IPS DF 4.7 (cell line): ENCODE measurements at regions not wholly inside any gene's neighbourhood (a gene's known extent, or its start where the extent isn't known, plus 50 kb on each side); places are given as distances from the start of the nearest gene placed in this dataset.

Experiments used
- DNase-seq: peaks from one replicate; pipeline ENCODE4 v3.0.0-alpha.2; 2013; ENCODE audit warnings: low spot score; ENCODE audit errors: extremely low read depth

DNA sequence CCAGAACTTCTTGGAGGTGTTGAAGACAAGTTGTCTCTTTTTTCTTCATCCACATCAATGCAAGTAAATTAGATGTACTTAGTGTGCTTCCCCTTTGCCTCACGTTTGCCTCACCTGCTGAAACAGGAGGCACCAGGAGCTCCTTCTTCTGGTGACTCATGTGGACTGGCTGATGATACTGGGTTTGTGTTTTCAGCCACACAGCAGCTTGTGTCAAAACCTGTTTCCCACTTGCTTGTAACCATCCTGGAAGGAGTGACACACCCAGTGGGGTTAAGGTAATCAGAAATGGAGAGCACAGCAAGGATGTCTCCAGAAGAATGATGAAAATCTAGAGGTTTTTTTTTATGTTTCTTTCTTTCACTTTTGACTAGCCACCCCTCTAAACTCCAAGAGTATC is 143.3 kb upstream of the RBMS3 start:
- no peak for DNase-seq

DNA sequence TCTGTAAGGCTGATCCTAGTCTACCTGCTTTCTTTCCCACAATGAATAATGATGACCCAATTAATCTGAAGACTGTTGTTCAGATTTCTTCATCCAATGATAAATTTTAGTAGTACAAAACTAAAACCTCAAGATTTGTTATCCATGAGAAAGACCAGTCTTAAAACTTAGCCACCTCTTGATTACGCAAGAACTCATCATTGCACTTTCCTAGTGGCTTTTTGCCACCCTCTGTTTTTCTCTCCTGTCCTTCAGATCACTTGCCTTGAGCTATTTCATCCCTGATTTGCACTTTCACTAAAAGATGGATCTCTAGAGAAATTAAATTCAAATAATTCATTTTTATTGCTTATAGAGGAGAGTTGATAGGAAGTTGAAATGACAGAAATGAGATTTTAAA is 142.7 kb upstream of the RBMS3 start:
- DNase-seq = no peak

DNA sequence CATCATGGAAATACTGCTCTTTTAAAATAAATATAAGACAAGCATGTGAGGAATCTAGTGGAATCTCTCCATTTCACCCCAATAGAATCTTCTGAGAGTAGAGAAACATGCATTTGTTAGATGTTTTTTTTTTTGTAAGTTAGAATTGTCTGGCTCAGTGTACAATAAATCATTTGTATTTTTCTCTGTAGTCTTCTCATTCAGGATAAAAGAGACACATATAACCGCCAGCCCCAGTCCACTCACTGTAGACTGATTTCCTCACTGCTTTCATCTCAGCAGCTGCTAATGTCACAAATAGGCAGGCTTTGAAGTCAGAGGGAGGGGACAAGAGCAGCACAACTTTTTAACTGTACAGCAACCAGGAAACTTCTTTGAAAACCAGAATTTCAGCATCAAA is 140.2 kb upstream of the RBMS3 start:
- no peak for DNase-seq

DNA sequence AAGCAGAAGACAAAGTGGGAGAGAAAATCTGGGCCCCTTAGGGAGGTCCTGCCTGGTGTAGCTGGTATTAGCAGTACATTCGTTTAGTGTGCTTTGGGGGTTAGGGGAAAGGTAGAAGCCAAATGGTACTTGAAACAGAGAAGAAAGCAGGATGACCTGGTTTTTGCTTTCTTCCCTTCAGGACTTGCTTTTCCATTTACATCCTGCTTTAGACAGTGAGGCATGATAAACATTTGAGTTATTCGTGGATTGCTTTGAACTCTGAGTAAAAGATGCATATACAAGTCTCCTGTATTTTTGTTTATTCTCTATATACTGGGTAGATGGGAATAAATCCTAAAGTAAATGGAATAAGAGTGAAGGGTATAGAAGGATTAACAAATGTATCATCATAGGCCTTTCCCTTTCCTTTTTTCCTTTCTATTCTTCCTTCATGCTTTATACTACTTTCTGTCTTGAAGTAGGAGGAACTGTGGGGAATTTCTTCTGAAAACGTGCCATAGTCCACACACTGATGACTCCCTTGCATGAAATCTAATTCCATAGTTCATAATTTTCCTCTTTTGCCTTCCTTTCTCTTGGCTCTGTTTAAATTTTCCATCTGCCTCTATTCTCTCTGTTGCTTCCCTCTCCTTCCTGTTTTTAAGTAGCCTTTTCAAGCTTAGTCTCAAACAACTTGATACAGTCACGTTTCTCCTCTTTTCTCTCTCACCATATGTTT is 139.5 kb upstream of the RBMS3 start:
- DNase-seq = no peak

DNA sequence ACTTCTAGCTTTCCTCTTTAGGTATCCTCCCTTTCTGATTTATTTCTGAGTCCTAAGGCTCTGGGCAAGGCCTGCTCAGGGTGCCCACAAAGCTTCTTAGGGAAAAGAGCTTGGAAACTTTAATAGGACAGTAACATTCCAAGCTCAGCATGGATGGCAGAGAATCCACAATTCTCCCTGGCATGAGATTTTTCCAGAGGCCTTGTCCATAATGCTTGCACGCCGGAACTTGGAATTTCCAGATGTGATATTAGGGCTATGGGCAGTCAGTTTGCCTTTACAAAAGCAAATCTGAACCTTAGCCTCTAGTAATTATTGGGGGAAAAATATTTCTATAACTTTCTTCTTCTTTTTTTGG is 139.0 kb upstream of the RBMS3 start:
- no peak for DNase-seq

DNA sequence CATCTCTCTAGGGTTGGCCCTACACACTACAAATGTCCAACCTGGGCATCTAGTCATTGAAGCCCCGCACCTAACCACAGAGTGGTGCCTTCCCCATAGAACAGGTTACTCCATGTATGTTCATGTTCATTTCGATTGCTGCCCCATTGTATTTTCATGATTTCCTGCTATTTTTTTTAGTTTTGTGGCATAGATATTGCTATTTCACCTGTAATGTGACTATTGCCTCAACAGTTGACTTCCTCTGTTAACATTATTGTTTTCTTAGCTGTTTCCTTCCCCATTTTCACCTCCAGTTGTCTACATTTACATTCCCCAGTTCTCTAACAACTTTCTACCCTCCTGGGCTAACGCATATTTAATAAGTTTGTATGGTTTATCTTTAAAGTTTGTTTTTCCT is 137.7 kb upstream of the RBMS3 start:
- no peak for DNase-seq

DNA sequence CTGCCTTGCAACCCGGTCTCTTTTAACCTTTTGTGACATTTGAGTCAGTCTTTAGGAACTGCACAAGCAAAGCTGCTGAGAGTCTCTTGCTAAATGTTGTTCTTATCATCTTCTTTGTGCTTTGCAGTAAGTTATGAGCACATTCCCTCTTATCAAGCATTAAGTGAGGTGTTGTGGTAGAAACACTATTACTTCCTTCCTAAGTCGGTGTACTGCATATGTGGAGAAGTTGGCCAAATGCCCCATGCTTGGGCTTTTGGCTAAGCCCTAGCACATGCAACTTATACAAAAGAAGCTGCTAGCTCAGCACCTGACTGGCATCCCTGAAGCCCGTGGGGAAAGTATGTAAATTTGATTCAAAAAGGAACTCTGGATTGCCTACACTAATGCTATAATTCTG is 136.5 kb upstream of the RBMS3 start:
- no peak for DNase-seq

DNA sequence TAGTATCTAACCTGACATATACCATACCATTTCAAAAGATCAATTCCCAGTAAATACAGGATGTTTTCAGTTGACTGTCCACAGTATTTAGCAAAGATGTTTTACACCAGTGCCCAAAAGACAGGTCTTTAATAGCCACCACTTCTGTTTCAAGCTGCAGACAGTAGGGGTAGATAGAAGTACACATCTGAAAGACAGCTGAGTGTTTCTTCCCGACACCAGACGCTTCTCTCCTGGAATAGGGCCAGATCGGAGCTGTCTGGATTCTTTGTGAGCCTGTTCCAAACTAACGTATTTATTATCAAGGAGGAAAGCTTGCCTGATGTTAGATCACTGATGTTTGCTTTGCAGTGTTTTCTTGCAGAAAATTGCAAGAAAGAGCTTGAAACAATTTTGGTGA is 136.1 kb upstream of the RBMS3 start:
- DNase-seq = no peak

DNA sequence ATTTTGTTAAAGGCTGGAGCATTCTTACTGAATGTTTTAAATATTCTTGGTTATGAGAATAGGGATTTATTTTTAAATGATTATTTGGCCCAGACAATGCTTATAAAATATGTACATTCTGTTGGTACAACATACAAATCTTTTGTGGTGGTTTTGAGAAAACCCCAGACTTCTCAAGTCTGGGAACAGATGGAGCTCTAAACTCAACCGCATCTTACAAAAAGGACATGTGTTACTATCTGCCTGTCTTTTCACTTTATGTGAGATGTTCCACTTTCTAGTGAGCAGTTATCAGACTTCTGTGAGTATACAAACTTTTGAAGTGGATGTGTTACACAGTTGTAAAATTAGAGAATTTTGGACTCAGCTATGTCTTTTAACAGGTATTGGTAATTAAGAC is 135.5 kb upstream of the RBMS3 start:
- DNase-seq = no peak

DNA sequence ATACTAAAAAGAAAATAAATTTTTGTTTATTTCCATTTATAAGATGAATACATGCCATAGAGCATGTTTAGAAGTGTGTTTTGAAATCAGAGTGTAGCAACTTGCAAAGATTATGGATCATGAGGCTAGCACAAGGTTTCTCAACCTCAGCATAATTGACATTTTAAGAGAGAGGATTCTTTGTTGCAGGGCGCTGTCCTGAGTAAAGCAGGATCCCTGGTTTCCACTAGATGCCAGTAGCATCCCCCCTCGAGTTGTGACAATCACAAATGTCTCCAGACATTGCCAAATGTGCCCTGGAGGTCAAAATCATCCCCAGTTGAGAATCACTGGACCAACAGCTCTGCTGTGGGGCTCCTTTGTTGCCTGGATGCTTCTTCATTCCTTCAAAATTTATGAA is 128.5 kb upstream of the RBMS3 start:
- no peak for DNase-seq

DNA sequence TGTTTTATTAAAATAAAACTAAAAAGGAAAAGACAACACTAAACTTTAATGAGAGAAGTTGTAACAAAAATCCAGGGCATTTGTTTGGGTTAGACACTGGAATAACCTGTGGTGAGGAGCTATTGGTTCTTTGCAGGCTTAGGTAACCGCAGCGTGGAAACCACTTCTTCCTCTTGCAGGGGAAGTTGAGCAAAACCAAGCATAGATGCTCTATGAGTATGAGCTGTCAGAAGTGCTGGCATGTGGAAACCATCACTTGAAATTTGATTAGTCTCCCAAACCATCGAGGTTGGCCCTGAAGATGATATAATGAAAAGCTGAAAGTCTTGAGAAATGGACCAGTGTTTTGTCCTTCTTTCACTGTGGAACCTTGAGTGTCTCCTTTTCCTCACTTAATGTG is 127.1 kb upstream of the RBMS3 start:
- no peak for DNase-seq

DNA sequence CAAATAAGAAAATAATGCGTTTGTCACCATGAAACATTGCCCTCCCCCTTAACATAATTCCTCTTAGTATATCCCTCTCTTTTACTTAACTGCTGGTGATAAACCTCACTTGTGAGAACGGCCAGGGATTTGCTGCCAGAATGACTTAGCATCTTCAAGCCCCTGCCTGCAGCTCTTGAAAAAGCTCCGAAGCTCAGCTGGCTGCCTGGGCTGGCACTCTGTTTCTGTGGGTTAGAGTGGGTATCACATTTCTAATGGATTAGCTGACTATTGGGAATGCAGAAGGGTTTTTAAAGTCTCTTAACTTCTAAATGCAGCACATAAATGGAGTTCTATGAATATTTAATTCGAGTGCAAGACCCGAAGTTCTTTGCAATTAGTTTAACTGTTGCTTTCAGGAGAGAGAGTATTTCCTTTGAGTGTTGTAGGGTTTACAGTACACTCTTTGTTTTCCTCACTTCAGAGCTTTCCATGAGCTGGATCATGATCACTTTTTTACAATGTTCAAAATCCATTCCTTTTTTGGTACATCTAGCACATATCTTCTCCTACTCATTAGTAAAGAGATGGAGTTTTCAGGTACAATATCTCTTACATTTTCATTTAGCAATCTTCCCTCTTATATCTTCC is 124.7 kb upstream of the RBMS3 start:
- DNase-seq = no peak

DNA sequence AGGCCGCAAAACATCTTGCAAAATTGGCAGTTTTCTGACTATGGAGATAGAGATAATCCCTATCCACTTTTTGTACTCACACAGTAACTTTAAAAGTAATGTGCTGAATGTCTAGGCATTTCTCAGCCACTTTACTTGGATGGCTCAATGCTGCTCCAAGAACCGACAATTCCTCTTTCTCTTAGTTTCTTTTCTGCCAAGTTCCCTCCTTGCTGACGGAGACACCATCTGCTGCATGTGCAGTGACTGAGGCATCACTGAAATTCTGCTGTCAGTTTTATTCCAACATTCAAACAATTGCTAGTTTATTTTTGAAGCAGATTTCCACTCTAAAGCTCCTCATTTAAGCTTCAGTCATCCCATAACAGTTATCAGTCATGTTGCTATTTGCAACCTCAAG is 116.0 kb upstream of the RBMS3 start:
- DNase-seq = no peak

DNA sequence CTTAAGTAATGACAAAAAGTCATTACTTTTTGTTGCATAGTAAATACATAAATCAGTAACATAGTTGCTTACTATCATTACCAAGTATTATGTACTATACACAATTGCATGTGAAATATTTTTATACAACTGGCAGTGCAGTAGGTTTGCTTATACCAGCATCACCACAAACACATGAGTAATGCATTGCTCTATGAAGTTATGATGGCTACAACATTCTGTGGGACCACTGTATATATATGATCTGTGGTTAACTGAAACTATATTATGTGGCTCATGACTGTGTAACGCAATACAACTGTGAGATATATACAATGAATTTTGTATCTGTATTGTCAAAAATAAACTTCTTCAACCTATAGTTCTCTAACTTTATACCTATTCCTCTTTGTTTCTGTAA is 113.7 kb upstream of the RBMS3 start:
- DNase-seq = no peak

DNA sequence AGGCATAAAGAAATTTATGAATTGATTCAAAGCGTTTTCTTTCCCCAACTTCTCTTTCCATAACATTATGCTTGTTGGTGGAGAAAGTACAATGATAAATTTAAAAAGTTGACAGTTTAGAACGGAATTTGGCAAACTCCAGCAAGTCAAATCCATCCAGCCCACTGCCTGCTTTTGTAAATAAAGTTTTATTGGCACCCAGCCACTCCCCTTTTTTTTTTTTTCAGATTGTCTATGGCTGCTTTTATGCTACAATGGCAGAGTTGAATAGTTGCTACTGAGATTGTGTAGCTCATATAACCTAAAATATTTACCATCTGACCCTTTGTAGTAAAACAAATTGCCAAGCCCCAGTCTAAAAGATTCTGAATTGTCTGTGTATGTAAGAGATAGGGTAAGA is 112.8 kb upstream of the RBMS3 start:
- no peak for DNase-seq

DNA sequence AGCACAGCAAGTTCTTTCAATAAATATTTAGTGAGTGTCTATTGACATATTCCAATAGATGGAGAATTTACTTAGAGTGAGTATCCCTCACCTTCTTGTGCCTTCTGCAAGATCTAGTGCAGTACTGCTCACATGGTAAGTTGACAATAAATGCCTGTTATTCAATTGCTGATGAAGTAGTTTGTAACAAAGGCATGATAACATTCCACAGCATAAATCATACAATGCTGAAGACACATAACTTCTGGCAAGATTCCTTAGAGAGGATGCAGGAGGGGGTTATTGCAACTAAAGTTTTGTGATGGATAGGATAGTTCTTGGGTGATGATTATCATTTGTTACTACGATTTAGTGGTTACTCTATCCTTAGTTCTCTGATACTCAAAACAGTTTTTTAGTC is 112.2 kb upstream of the RBMS3 start:
- no peak for DNase-seq

DNA sequence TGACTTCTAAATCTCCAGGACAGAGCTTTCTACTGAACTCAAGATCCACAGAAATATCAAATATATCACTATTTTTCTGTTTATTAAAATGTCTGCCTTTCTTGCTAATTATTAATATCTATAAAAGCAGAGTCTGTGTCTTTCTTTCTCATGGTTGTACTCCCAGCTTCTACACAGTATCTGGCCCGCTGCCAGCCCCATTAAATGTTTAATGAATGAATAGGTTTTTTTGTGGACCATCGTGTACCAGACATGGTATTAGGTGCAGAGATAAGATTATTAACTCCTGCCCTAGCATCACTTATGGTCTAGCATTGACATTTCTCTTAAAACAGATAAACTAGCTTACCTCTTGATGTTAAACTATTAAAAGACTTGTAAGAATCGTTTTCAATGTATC is 111.4 kb upstream of the RBMS3 start:
- DNase-seq = no peak

DNA sequence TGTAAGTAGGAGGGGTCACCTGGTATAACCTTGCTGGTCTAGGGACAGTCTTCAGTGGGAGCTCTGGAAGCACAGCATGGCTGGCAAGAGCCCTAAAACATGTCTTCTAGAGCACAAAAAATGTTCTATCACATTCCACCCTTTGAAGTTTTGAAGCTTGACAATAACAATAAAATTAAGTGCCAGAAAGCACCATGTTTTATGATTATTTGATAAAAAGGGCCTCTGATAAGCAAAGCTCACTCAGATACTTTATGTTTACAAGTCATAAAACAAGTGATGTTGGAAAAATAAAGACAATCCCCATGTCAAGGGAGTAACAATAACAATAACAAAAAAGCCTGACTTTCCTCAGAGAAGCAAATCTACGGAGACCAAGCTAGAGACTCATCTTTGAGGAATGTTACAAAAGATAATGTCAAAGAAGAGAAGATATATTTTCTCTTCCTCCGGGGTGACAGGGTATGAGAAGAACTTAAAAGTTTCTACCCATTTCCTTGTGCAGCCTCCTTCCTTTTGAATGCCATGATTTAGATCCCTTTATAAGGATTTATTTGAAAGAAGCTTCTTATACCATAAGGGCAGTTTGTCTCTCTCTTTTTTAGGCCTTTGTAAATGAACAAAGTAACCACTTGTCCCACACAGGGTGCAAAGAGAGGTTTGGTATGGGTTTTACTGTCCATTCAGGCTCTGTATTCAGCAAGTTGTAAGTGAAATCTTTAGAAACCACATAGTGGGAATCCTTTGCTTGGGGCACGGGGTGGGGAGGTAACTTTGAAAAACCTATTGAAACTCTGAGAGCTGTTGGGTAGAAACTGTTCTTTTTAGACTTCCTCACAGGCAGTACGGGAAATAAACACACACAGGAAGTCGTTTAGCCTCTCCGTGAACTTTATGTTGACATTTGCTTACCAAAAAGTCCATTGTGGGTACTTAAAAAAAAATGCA is 109.6 kb upstream of the RBMS3 start:
- DNase-seq = no peak

DNA sequence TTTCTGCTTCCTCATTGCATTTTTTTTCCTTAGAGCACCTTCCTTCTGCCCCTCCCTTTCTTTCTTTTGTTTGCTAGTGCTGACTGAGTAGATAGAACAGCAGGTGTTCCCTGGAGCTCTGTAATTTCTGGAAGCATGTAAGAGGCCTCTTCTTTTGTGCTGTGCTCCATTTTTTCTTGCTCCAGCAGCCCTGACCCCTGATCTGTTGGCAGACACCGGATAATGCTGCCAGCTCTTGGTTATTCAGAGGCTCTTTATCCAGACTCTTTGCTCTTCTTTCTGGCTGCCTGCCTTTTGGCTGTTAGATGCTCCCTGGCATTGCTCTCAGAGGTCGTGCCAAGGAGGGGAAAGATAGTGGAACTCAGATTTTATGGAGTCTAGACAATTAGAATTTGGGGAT is 104.4 kb upstream of the RBMS3 start:
- DNase-seq = no peak

DNA sequence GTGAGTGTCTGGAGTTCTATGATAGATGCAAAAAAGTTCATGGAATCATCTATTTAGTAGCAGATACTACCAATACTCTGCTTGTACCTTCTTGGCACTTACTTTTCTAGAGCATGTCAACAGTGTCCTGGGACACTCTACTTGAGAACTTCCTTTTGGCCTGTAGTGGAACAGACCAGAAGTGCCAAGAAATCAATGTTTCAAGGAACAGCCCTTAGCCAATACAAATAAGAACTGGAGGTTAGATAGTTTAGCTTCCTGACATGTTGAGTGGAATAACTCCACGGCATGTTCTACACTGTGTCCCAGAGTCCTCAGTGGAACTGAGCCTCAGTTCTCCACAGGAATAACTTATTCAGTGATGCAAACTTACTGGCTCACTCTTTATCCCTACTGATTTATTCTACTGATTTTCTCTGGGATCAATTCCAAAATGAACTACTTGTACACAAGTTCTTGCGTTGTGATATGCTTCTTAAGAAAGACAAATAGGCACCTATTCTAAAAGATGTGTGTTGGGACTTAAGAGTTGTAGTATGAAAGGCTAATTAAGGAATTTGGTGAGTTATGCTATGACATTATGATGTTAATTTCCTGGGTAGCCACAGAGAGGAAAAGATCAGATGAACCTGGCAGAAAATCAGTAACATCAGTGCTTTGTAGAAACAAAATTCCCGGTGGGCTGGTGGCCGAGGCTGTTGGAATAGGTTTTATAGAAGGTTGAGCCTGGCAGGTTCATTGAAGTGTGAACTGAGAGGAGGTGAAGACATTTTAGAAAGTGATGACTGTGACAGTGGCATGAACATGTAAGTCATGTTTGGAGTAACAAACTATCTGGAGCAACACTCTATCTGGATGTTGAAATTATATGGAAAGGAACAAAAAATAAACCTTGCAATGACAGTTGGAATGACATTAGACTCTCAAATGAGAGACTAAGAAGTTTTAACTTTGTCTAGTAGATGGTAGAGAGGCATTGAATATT is 101.8 kb upstream of the RBMS3 start:
- DNase-seq = no peak

DNA sequence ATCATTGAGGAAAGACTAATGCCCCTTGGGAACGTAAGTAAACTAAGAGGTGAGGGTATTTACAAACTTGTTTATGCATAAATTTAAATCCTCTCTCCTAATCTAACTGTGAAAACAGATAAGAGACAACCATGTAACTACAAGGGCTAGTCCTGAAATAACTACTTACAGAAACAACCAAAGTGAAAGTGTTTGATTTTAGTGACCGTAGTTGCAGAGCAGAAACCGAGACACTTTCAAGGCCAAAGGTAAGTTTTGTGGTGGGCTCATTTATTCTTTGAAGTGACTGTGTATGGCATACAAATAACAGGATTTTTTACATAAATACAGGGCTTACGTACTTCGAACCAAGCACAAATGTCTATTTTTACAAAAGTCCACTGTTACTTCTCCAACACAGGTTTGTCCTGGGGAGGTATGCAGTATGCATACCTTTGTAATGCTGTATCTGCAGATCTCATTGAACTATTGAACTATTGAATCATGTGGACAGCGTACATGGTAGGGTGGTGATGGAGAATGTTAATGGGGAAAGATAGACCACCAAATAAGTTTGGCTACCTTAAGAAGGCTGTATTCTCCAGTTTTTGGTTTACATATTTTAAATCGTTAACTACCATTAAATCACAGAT is 99.6 kb upstream of the RBMS3 start:
- DNase-seq = no peak
